Mucosa of descending colon (tissue), 3 donors: ENCODE measurements at regions not wholly inside any gene's neighbourhood (a gene's known extent, or its start where the extent isn't known, plus 50 kb on each side); places are given as distances from the start of the nearest gene placed in this dataset.

ENCODE experiments used
- ATAC-seq: fragments of 200-7000 bp; cut with Tn5 transposase; one replicate; pipeline ENCODE4 v1.9.1; 2020; ENCODE audit warnings: mild to moderate bottlenecking, moderate library complexity
- DNase-seq, 3 donors: peaks; one replicate each; pipeline ENCODE4 v3.0.0-alpha.2; 2020
- H3K36me3 ChIP-seq: fragments of 200-600 bp; one replicate; pipeline ENCODE4 v1.8.0; 2021; ENCODE audit warnings: low read depth, mild to moderate bottlenecking
- H3K4me1 ChIP-seq: fragments of 200-600 bp; one replicate; pipeline ENCODE4 v1.8.0; 2021; ENCODE audit warnings: low read depth, mild to moderate bottlenecking
- H3K4me3 ChIP-seq: fragments of 200-600 bp; one replicate; pipeline ENCODE4 v1.8.0; 2021; ENCODE audit warnings: mild to moderate bottlenecking
- H3K9me3 ChIP-seq: fragments of 200-600 bp; one replicate; pipeline ENCODE4 v1.8.0; 2021; ENCODE audit warnings: mild to moderate bottlenecking
- CTCF ChIP-seq: fragments of 200-600 bp; IDR thresholded peaks from one replicate; pipeline ENCODE4 v1.8.0; 2022; ENCODE audit warnings: antibody characterized with exemption, mild to moderate bottlenecking
- intact Hi-C, 2 donors: fragments of 100-400 bp; cut with DNase I in 1 of 2; cut with micrococcal nuclease in 1 of 2; formaldehyde crosslinking; loops; one replicate each; pipeline versions ENCODE4 v1.11.0 to v1.11.1; 2022; cut with DNase I, micrococcal nuclease
- donor health status: DM: no; HTN: no; CAD: no; lungs with moderate emphysema.
- donor health status: DM: no; HTN: no; CAD: no.
- donor health status: DM: no; HTN: yes; CAD: no.

DNA sequence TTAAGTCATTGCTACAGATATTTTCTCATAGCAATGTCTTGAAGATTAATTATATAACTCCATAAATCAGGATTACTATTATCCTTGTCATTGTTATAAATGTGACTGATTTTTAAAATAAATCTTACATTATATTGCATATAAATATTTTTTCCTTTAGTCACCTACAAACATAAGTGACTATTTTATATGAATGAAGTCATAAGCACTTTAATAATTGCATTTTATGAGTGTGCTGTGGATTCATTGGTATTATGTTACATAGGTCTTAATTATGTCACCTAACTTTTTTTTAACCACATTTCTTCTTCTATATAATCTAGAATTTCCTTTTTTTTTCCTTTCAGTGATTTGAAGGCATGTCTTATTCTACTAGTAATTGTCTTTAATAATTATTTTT is 1191.2 kb downstream of the NSUN3 start:
- no peak for TF ChIP-seq CTCF
- Histone ChIP-seq H3K4me3 (no peak overlapping the region), H3K36me3 (no peaks in the 10 kb centered on the region), H3K4me1 (no peaks in the 10 kb centered on the region), H3K9me3 (no peaks in the 10 kb centered on the region)
- intact Hi-C loops: no loop called here
- ATAC-seq (no peak), DNase-seq (no peak)

- no peak overlapping the region for H3K4me3 ChIP-seq
- no peak for TF ChIP-seq CTCF
- H3K4me1 ChIP-seq: no peaks in the 10 kb centered on the region
- DNase-seq (no peak), ATAC-seq (no peak)
- intact Hi-C loops: no loop called here
- no peaks in the 10 kb centered on the region for H3K9me3 ChIP-seq
- no peaks in the 10 kb centered on the region for H3K36me3 ChIP-seq
These were observed 1191.9 kb downstream of the NSUN3 start for GRCh38 chr3:95254758-95255157.

GRCh38 chr3:95265129-95265528 is 1202.3 kb downstream of the NSUN3 start:
- no peak for TF ChIP-seq CTCF
- DNase-seq (no peak), ATAC-seq (no peak)
- H3K4me3 ChIP-seq: no peak overlapping the region
- H3K4me1 ChIP-seq: no peaks in the 10 kb centered on the region
- intact Hi-C loops: no loop called here
- H3K9me3 ChIP-seq: no peaks in the 10 kb centered on the region
- no peaks in the 10 kb centered on the region for H3K36me3 ChIP-seq

DNA sequence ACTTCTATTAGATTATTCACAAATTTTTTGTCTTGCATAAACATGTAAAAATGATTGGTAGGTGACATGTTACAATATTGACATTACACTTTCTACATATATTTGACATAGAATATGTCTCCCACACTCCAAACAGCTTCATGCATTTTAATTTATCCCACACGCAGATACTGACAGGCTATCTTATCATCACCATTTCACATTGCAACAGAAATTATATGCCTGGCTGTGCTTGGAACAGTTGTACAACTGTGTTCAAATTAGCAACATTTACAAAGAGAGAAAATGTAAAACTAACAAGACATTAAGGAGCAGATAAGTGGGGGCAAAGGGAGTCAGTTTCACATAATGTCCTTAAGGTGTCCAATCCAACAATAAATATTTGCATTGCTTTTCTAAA is 1208.5 kb downstream of the NSUN3 start:
- intact Hi-C loops: no loop called here

GRCh38 chr3:95272166-95272565 is 1209.3 kb downstream of the NSUN3 start:
- TF ChIP-seq CTCF: no peak
- H3K4me1 ChIP-seq: no peaks in the 10 kb centered on the region
- H3K36me3 ChIP-seq: no peaks in the 10 kb centered on the region
- ATAC-seq (no peak), DNase-seq (no peak)
- intact Hi-C loops: no loop called here
- no peaks in the 10 kb centered on the region for H3K9me3 ChIP-seq
- no peak overlapping the region for H3K4me3 ChIP-seq

More for the DNA sequence above, 1208.5 kb downstream of the NSUN3 start:
- Histone ChIP-seq H3K9me3 (no peaks in the 10 kb centered on the region), H3K4me1 (no peaks in the 10 kb centered on the region), H3K4me3 (no peak overlapping the region), H3K36me3 (no peaks in the 10 kb centered on the region)
- ATAC-seq (no peak), DNase-seq (no peak)
- TF ChIP-seq CTCF: no peak

GRCh38 chr3:95272781-95273180 is 1209.9 kb downstream of the NSUN3 start:
- no peaks in the 10 kb centered on the region for H3K4me1 ChIP-seq
- H3K36me3 ChIP-seq: no peaks in the 10 kb centered on the region
- no peak for TF ChIP-seq CTCF
- intact Hi-C loops: no loop called here
- DNase-seq (no peak), ATAC-seq (no peak)
- H3K4me3 ChIP-seq: no peak overlapping the region
- H3K9me3 ChIP-seq: no peaks in the 10 kb centered on the region
